Epithelial cell of proximal tubule (primary cell): ENCODE measurements at regions not wholly inside any gene's neighbourhood (a gene's known extent, or its start where the extent isn't known, plus 50 kb on each side); places are given as distances from the start of the nearest gene placed in this dataset.

Experiments
- DNase-seq: peaks from one replicate; pipeline ENCODE4 v3.0.0-alpha.2; 2011; ENCODE audit warnings: low read depth
- H3K4me3 ChIP-seq: 2 replicates; pipeline ENCODE4 v1.5.1; 2011; ENCODE audit warnings: low read depth, mild to moderate bottlenecking, low read length
- CTCF ChIP-seq: conservative IDR thresholded peaks from 2 replicates; pipeline ENCODE4 v1.5.1; 2012; ENCODE audit warnings: low read depth, mild to moderate bottlenecking, low read length

GRCh38 chr21:15279482-15279881, 214.7 kb upstream of the NRIP1 start:
- no peak for TF ChIP-seq CTCF
- H3K4me3 ChIP-seq = no peak overlapping the region
- no peak for DNase-seq

GRCh38 chr21:15281714-15282113, 216.9 kb upstream of the NRIP1 start:
- H3K4me3 ChIP-seq = no peak overlapping the region
- TF ChIP-seq CTCF = no peak
- DNase-seq = no peak

GRCh38 chr21:15282665-15283064, 217.9 kb upstream of the NRIP1 start:
- no peak for TF ChIP-seq CTCF
- H3K4me3 ChIP-seq = no peak overlapping the region
- no peak for DNase-seq

GRCh38 chr21:15283138-15283537, 218.3 kb upstream of the NRIP1 start:
- no peak for TF ChIP-seq CTCF
- no peak overlapping the region for H3K4me3 ChIP-seq
- no peak for DNase-seq

- no peak for DNase-seq
- TF ChIP-seq CTCF = no peak
- no peak overlapping the region for H3K4me3 ChIP-seq
Measured at GRCh38 chr21:15283789-15284188, 219.0 kb upstream of the NRIP1 start.

- H3K4me3 ChIP-seq = no peak overlapping the region
- no peak for DNase-seq
- no peak for TF ChIP-seq CTCF
Measured at GRCh38 chr21:15285556-15285955, 220.8 kb upstream of the NRIP1 start.

GRCh38 chr21:15289246-15289645, 224.4 kb upstream of the NRIP1 start:
- no peak for TF ChIP-seq CTCF

More at GRCh38 chr21:15289246-15289645, 224.4 kb upstream of the NRIP1 start:
- no peak for DNase-seq
- H3K4me3 ChIP-seq = no peak overlapping the region
